Naive B cell (primary cell): ENCODE measurements at regions not wholly inside any gene's neighbourhood (a gene's known extent, or its start where the extent isn't known, plus 50 kb on each side); places are given as distances from the start of the nearest gene placed in this dataset.
"Not testable (repeated sequence)": the region's sequence is repeated elsewhere in the genome, so short reads cannot be mapped to it uniquely, and the experiment has no call there.

Experiments
- ATAC-seq, 2 donors: fragments of 150-1000 bp; cut with Tn5 transposase; 2 replicates each; pipeline ENCODE4 v1.10.0; 2021; ENCODE audit warnings: low read depth in 2 of 2, mild to moderate bottlenecking in 2 of 2, moderate library complexity in 2 of 2
- DNase-seq: peaks from one replicate; pipeline ENCODE4 v3.0.0; 2022
- H3K27ac Mint-ChIP-seq, 6 donors: one replicate each; pipeline ENCODE4 v1.8.0; 2020 to 2022; ENCODE audit warnings: mild to moderate bottlenecking in 6 of 6, mixed read lengths in 6 of 6, moderate library complexity in 5 of 6, inconsistent platforms in 2 of 6
- H3K27me3 Mint-ChIP-seq, 3 donors: one replicate each; pipeline ENCODE4 v1.8.0; 2021 to 2022; ENCODE audit warnings: mixed read lengths in 3 of 3, mild to moderate bottlenecking in 1 of 3
- H3K36me3 Mint-ChIP-seq, 2 donors: one replicate each; pipeline ENCODE4 v1.8.0; 2020 to 2022; ENCODE audit warnings: mixed read lengths in 2 of 2, inconsistent platforms in 1 of 2, mild to moderate bottlenecking in 1 of 2
- H3K4me1 Mint-ChIP-seq, 3 donors: one replicate each; pipeline ENCODE4 v1.8.0; 2020 to 2022; ENCODE audit warnings: mixed read lengths in 3 of 3, inconsistent platforms in 1 of 3, mild to moderate bottlenecking in 1 of 3, moderate library complexity in 1 of 3
- H3K4me3 Mint-ChIP-seq, 8 donors: one replicate each; pipeline ENCODE4 v1.8.0; 2020 to 2022; ENCODE audit warnings: mild to moderate bottlenecking in 8 of 8, mixed read lengths in 8 of 8, moderate library complexity in 8 of 8, inconsistent platforms in 2 of 8
- H3K9me3 Mint-ChIP-seq, 7 donors: one replicate each; pipeline ENCODE4 v1.8.0; 2020 to 2022; ENCODE audit warnings: mixed read lengths in 7 of 7, mild to moderate bottlenecking in 5 of 7, inconsistent platforms in 2 of 7, moderate library complexity in 1 of 7

- H3K27me3 Mint-ChIP-seq, result no peaks in the 10 kb centered on the region
- ATAC-seq (no peak), DNase-seq (no peak)
- peaks cover 0 to 9% (median 2%) of the 10 kb centered on the region in 7 donors for H3K9me3 Mint-ChIP-seq
- H3K4me1 Mint-ChIP-seq, result no peaks in the 10 kb centered on the region
- no peak overlapping the region for H3K27ac Mint-ChIP-seq
- no peaks in the 10 kb centered on the region for H3K36me3 Mint-ChIP-seq
- no peak overlapping the region for H3K4me3 Mint-ChIP-seq
Observed at GRCh38 chr5:98186128-98186527, 587.3 kb upstream of the RGMB start.

- no peaks in the 10 kb centered on the region for H3K27me3 Mint-ChIP-seq
- no peaks in the 10 kb centered on the region for H3K4me1 Mint-ChIP-seq
- H3K36me3 Mint-ChIP-seq, result no peaks in the 10 kb centered on the region
- no peak overlapping the region for H3K27ac Mint-ChIP-seq
- peaks cover 0 to 6% (median 0%) of the 10 kb centered on the region in 7 donors for H3K9me3 Mint-ChIP-seq
- DNase-seq, result no peak
- ATAC-seq, result no peak
- H3K4me3 Mint-ChIP-seq, result no peak overlapping the region
Observed at GRCh38 chr5:98187945-98188344, 585.5 kb upstream of the RGMB start.

- H3K27ac Mint-ChIP-seq, H3K27me3 Mint-ChIP-seq, DNase-seq, H3K9me3 Mint-ChIP-seq, H3K36me3 Mint-ChIP-seq, H3K4me3 Mint-ChIP-seq, H3K4me1 Mint-ChIP-seq, ATAC-seq: not testable (repeated sequence)
Observed at GRCh38 chr5:98190344-98190743, 583.1 kb upstream of the RGMB start.

GRCh38 chr5:98193921-98194760 lies 579.3 kb upstream of the RGMB start:
- H3K4me3 Mint-ChIP-seq, result no peak overlapping the region
- ATAC-seq (no peak), DNase-seq (no peak)
- no peaks in the 10 kb centered on the region for H3K4me1 Mint-ChIP-seq
- H3K9me3 Mint-ChIP-seq, result peaks cover 0 to 7% (median 0%) of the 10 kb centered on the region in 7 donors
- no peak overlapping the region for H3K27ac Mint-ChIP-seq
- no peaks in the 10 kb centered on the region for H3K27me3 Mint-ChIP-seq
- H3K36me3 Mint-ChIP-seq, result no peaks in the 10 kb centered on the region

- H3K36me3 Mint-ChIP-seq, result no peaks in the 10 kb centered on the region
- H3K27ac Mint-ChIP-seq, result no peak overlapping the region
- no peaks in the 10 kb centered on the region for H3K27me3 Mint-ChIP-seq
- no peak for DNase-seq
- H3K9me3 Mint-ChIP-seq, result peaks cover 0 to 5% (median 0%) of the 10 kb centered on the region in 7 donors
- ATAC-seq, result no peak
- H3K4me1 Mint-ChIP-seq, result no peaks in the 10 kb centered on the region
- no peak overlapping the region for H3K4me3 Mint-ChIP-seq
Observed at GRCh38 chr5:98200726-98201541, 572.5 kb upstream of the RGMB start.

GRCh38 chr5:98204798-98205197 lies 568.7 kb upstream of the RGMB start:
- Mint-ChIP-seq H3K4me1 (no peaks in the 10 kb centered on the region), H3K27me3 (no peaks in the 10 kb centered on the region), H3K9me3 (peaks cover 0 to 5% (median 0%) of the 10 kb centered on the region in 7 donors), H3K4me3 (no peak overlapping the region), H3K27ac (no peak overlapping the region), H3K36me3 (no peaks in the 10 kb centered on the region)
- ATAC-seq (no peak), DNase-seq (no peak)

GRCh38 chr5:98205691-98206461 lies 567.6 kb upstream of the RGMB start:
- Mint-ChIP-seq H3K4me1 (no peaks in the 10 kb centered on the region), H3K4me3 (no peak overlapping the region), H3K9me3 (peaks cover 0 to 5% (median 0%) of the 10 kb centered on the region in 7 donors), H3K27me3 (no peaks in the 10 kb centered on the region), H3K36me3 (no peaks in the 10 kb centered on the region), H3K27ac (no peak overlapping the region)
- ATAC-seq (no peak), DNase-seq (no peak)

GRCh38 chr5:98206566-98206965 lies 566.9 kb upstream of the RGMB start:
- H3K4me1 Mint-ChIP-seq, result no peaks in the 10 kb centered on the region
- H3K27me3 Mint-ChIP-seq, result no peaks in the 10 kb centered on the region
- DNase-seq (no peak), ATAC-seq (no peak)
- H3K4me3 Mint-ChIP-seq, result no peak overlapping the region
- H3K36me3 Mint-ChIP-seq, result no peaks in the 10 kb centered on the region
- H3K27ac Mint-ChIP-seq, result no peak overlapping the region
- peaks cover 0 to 5% (median 0%) of the 10 kb centered on the region in 7 donors for H3K9me3 Mint-ChIP-seq

GRCh38 chr5:98209418-98209817 lies 564.0 kb upstream of the RGMB start:
- Mint-ChIP-seq H3K27me3 (no peaks in the 10 kb centered on the region), H3K9me3 (peaks cover 0 to under 1% (median 0%) of the 10 kb centered on the region in 7 donors), H3K4me1 (no peaks in the 10 kb centered on the region), H3K36me3 (no peaks in the 10 kb centered on the region), H3K4me3 (no peak overlapping the region), H3K27ac (no peak overlapping the region)
- DNase-seq (no peak), ATAC-seq (no peak)

GRCh38 chr5:98214240-98215051 lies 559.0 kb upstream of the RGMB start:
- no peak for ATAC-seq
- DNase-seq, result no peak
- no peak overlapping the region for H3K4me3 Mint-ChIP-seq
- H3K27me3 Mint-ChIP-seq, result no peaks in the 10 kb centered on the region
- no peaks in the 10 kb centered on the region for H3K4me1 Mint-ChIP-seq
- H3K36me3 Mint-ChIP-seq, result no peaks in the 10 kb centered on the region
- H3K27ac Mint-ChIP-seq, result no peak overlapping the region
- no peaks in the 10 kb centered on the region for H3K9me3 Mint-ChIP-seq

GRCh38 chr5:98217138-98217537 lies 556.3 kb upstream of the RGMB start:
- Mint-ChIP-seq H3K27me3 (no peaks in the 10 kb centered on the region), H3K4me1 (no peaks in the 10 kb centered on the region), H3K4me3 (no peak overlapping the region), H3K27ac (no peak overlapping the region), H3K36me3 (no peaks in the 10 kb centered on the region), H3K9me3 (no peaks in the 10 kb centered on the region)
- DNase-seq, result no peak
- ATAC-seq, result no peak

- no peaks in the 10 kb centered on the region for H3K36me3 Mint-ChIP-seq
- no peaks in the 10 kb centered on the region for H3K27me3 Mint-ChIP-seq
- peaks cover 0 to 10% (median 3%) of the 10 kb centered on the region in 7 donors for H3K9me3 Mint-ChIP-seq
- H3K4me3 Mint-ChIP-seq, result no peak overlapping the region
- H3K27ac Mint-ChIP-seq, result no peak overlapping the region
- DNase-seq, result no peak
- no peaks in the 10 kb centered on the region for H3K4me1 Mint-ChIP-seq
- no peak for ATAC-seq
Observed at GRCh38 chr5:98218838-98219237, 554.6 kb upstream of the RGMB start.

- ATAC-seq (no peak), DNase-seq (no peak)
- no peak overlapping the region for H3K27ac Mint-ChIP-seq
- H3K9me3 Mint-ChIP-seq, result peaks cover 5 to 30% (median 17%) of the 10 kb centered on the region in 7 donors
- no peaks in the 10 kb centered on the region for H3K4me1 Mint-ChIP-seq
- no peaks in the 10 kb centered on the region for H3K27me3 Mint-ChIP-seq
- H3K36me3 Mint-ChIP-seq, result no peaks in the 10 kb centered on the region
- no peak overlapping the region for H3K4me3 Mint-ChIP-seq
Observed at GRCh38 chr5:98227489-98227888, 546.0 kb upstream of the RGMB start.
